HG03025 (cell line): ENCODE measurements at regions not wholly inside any gene's neighbourhood (a gene's known extent, or its start where the extent isn't known, plus 50 kb on each side); places are given as distances from the start of the nearest gene placed in this dataset.

Experiments
- ATAC-seq: cut with Tn5 transposase; IDR thresholded peaks from one replicate; pipeline ENCODE4 v1.9.1; 2021; ENCODE audit warnings: mild to moderate bottlenecking, moderate library complexity; ENCODE audit not compliant: unreplicated experiment, low FRiP score

- ATAC-seq: no peak
Observed at GRCh38 chr14:25552826-25553225, 502.9 kb upstream of the STXBP6 start.

DNA sequence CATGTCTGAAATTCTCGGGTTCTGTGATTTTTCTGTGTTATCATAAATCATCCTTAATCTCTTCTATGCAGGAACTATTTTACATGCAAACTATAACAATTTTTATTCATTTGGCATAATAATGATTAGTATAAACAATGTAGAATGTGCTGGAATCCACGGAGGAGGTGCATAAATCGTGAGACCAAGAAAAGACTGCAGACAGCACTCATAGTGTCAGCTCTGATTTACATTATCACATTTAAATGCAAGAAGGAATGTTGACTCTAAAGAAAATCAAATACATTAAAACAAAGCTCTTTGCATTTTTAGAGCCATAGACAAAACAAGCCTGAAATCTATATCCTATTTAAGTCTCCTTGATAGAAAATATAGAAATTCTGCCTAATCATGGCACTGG is 501.7 kb upstream of the STXBP6 start:
- no peak for ATAC-seq

- ATAC-seq: no peak
Observed at GRCh38 chr14:25546826-25547225, 496.9 kb upstream of the STXBP6 start.

DNA sequence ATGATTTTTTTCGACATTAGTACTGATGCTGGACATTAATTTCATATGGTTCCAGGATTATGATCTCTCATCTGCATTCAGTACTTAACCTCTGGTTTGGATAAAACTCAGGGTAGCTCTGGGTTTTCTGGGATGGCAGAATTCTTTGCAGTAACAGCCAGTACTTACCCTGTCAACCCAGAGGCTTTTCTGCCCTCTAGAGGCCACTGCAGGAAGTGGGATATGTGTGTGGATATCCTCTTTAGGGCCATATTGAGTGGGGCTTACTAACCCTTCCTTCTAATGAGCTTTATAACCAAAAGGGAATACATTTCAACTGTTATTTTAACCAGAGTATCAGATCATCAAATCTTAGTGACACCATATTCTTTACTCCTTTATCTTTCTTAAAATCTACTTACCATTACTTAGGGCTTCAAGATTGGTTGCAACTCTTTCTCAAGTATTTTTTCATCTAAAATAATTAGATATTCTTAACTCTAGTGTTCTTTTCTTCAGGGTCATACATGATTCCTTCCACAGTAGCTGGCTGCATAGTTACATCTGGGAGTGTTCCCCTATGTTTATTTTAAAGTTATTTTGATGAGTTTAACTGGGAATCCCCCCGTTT is 488.0 kb upstream of the STXBP6 start:
- no peak for ATAC-seq

GRCh38 chr14:25526290-25526689 is 476.3 kb upstream of the STXBP6 start:
- ATAC-seq: no peak

- ATAC-seq: no peak
Observed at GRCh38 chr14:25522926-25523325, 473.0 kb upstream of the STXBP6 start.

- no peak for ATAC-seq
Observed at GRCh38 chr14:25522116-25522515, 472.2 kb upstream of the STXBP6 start.

- no peak for ATAC-seq
Observed at GRCh38 chr14:25521616-25522015, 471.7 kb upstream of the STXBP6 start.

DNA sequence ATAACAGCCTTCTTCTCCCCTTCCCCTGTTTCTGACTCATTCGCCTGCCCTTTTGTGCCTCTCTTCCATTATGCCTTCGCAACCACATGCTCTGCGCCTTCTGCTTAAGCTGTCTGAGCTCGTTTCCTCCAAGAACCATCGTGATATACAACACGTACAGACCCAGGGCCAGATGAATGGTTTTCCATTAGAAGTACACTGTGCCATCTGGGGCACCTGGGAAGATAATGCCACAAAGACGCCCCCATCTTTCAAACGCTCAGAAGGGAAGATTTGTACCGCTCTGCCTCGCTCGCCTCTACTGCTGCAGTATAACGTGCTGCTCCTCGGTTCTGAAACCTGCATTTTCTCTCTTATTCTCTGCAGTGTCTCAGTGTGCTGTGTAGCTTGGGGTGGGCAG is 470.9 kb upstream of the STXBP6 start:
- no peak for ATAC-seq

- ATAC-seq: no peak
Observed at GRCh38 chr14:25518364-25518763, 468.4 kb upstream of the STXBP6 start.

DNA sequence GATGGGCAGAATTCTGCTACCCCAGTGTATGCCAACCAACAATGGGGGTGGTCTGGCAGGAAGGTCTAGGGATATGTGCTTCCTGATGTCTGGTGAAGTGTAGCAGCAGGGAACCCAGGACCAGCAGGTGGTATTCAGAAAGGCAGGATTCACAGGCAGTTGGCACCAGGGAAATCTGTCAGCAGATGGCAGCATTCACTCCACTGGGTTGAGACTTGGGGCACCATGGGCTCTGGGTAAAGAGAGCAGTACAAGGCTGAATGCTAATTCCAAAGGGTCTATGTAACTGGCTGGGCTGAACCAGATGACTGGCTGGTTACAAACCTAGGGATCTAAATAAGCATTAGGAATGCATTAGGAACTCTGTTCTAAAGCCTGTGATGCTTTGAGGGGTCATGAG is 466.9 kb upstream of the STXBP6 start:
- ATAC-seq: no peak

DNA sequence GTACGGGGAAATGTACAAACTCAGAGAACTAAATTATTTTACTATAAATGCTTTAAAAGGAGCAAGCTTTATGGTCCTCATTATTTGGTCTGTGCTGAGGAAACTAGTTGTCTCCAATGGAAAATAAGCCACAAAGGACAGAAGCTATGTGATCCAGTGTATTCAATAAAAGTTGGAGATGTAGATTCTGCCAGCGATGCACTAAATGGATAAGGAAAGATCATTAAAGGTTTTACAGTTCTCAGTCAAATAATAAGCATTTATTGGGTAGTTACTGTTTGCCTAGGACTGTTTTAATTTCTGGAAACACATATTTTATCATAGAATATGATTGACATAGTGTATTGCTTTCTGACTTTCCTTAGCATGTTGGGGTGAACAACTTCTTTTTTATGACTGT is 458.9 kb upstream of the STXBP6 start:
- ATAC-seq: no peak

DNA sequence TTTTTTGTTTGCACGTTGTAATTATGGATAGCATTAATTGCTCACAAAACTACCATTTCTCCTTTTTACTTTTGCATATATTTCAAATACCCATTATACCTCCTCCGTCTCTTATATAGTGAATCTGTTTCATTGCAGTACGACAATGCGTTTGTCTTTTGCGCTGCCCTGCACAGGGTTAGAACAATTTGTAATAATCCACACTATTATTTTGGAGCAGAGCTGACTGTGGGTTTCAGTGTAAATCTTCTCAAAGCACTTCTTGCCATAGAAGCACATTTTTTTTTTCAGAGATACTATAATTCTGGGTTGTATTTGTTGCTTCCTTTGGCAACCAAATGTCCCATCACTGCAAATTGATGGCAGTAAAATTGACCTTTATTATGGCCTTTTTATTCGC is 451.8 kb upstream of the STXBP6 start:
- no peak for ATAC-seq

DNA sequence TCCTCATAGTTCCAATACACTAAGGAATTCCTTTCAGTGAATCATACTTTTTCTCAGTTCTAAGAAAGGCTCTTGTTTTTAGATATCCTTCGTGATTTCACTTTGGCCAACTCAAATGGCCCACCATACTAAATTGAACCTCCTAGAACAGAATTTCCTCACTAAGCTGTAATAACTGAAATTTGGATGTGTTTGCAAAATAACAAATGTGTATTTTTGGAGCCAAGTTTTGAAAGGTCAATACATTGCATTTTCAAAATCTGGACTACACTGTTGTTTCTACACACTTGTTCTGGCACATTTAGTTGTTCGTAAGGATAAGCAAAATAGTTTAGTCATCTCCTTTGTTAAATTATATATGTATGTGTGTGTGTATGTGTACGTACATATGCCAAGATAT is 439.0 kb upstream of the STXBP6 start:
- ATAC-seq: no peak

DNA sequence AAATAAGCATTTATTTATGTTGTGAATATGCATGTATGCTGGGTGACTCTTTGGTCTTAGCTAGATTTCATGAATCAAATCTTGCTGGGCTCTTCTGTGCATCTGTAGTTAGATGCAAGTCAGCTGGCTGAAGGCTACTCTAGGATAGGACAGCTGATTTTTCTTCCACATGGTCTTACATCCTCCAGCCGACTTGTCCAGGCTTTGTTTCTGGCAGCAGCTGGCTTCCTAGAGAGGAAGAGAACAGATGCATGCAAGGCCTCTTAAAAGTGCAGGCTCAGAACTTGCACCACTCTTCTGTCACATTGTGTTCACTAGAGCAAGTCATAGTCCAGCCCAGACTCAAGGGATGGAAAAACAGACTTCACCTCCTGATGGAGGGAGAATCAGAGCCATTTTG is 435.4 kb upstream of the STXBP6 start:
- no peak for ATAC-seq

DNA sequence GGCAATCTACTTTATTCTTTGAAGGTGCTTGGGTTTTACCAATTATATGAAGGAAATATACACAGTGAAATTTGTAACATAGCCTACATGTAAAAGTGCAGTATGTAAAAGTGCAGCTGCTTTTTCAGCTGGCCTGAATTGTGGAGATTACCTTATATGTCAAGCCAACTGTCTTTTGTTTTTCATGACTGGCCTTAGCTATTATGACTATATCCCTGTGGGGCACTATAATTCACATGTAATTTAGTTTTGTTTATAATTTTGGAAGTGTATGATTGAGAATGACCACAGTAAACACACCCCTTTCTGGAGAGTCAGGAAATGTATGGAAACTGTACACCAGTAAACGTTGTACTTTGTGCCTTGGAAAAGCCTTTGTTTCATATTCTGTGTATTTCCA is 435.0 kb upstream of the STXBP6 start:
- no peak for ATAC-seq

DNA sequence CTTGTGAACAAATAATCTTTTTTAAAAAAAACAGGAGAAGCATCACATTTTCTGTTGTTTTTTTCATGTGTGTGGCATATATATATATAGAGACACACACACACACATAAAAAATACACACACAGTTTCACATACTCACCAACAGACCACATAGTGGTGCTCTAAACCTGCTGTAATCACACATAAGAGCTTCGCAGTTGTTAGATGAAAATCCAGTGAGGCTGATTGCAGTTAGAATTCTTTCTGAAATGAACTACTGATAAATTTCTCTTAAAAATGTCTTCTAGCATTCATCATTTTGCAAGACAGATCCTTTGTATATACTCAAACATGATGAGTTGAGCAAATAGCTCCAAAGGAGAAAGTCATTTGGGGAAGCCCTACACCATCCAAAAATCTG is 434.3 kb upstream of the STXBP6 start:
- no peak for ATAC-seq

- ATAC-seq: no peak
Observed at GRCh38 chr14:25477316-25478098, 427.6 kb upstream of the STXBP6 start.

DNA sequence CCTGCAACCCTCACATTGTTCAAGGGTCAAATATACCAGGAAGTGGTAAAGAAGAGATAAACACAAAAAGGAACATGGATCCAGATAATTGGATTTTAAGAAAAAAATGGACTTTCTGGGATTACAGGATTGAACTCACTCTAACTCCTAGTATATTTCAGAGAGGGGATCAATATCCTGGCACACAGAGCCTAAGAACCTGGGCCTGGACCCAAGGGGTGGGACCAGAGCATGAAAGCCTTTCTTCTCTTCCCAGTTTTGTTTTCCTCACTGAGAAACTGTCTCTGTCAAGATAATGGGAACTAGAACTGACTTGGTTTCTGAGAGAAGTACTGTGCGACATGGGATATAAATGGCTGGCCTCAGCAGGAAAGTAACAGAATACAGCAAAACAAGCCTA is 422.8 kb upstream of the STXBP6 start:
- no peak for ATAC-seq

GRCh38 chr14:25464772-25465171 is 414.8 kb upstream of the STXBP6 start:
- ATAC-seq: no peak

- ATAC-seq: no peak
Observed at GRCh38 chr14:25464078-25464477, 414.1 kb upstream of the STXBP6 start.

DNA sequence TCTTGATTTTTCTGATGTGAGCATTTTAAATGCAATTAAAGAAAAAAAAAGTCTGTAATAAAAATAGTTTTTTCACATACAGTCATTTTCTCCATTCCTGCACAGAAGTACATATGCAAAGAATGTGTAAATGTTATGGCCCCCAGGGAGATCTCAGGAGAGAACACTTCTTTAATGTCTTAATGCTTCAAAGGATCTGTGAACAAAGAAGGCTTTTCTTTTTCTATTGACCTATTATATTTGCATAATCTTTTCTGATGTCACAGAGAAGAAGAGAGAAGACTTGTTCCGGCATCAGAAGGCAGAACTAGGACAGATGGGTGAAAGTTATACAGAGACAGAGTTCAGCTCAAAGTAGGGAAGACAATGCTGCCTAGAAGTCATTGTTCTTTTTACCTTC is 413.5 kb upstream of the STXBP6 start:
- no peak for ATAC-seq
